Fibroblast of lung (primary cell): ENCODE measurements at regions not wholly inside any gene's neighbourhood (a gene's known extent, or its start where the extent isn't known, plus 50 kb on each side); places are given as distances from the start of the nearest gene placed in this dataset.

ENCODE experiments used
- EZH2 ChIP-seq: IDR thresholded peaks from 2 replicates; pipeline ENCODE4 v1.5.1; 2012; ENCODE audit warnings: low read length, control low read depth, mild to moderate bottlenecking; ENCODE audit errors: missing control alignments
- TF ChIP-seq, protein P1 (sequence below), 2 donors: IDR thresholded peaks in 1 of 2; conservative IDR thresholded peaks in 1 of 2; 1 replicate in 1 of 2; 2 replicates in 1 of 2; pipeline ENCODE4 v1.5.1; 2011 to 2012; ENCODE audit warnings: low read length in 2 of 2, control low read depth in 1 of 2, inconsistent platforms in 1 of 2, low read depth in 1 of 2, mild to moderate bottlenecking in 1 of 2

DNA sequence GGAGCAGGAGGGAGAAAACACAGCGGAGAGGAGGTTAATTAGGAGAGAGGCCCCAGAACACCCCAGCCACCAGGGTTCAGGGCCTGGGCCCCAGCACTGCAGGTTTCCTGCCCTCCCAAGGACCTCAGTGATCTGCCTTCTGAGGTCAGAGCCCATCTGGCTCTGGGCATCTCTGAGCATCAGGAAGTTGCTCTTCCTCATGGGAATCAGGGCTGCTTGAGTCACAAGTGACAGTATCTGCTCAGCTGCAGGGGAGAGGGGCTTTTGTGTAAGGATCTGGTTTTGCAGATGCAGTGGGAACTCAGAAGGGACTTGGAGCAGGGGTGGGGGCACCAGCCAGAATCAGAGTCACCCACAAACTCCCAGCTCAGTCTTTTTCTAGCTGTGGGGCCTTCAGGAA, 472.1 kb downstream of the PTPRU start:
- TF ChIP-seq, protein P1, sequence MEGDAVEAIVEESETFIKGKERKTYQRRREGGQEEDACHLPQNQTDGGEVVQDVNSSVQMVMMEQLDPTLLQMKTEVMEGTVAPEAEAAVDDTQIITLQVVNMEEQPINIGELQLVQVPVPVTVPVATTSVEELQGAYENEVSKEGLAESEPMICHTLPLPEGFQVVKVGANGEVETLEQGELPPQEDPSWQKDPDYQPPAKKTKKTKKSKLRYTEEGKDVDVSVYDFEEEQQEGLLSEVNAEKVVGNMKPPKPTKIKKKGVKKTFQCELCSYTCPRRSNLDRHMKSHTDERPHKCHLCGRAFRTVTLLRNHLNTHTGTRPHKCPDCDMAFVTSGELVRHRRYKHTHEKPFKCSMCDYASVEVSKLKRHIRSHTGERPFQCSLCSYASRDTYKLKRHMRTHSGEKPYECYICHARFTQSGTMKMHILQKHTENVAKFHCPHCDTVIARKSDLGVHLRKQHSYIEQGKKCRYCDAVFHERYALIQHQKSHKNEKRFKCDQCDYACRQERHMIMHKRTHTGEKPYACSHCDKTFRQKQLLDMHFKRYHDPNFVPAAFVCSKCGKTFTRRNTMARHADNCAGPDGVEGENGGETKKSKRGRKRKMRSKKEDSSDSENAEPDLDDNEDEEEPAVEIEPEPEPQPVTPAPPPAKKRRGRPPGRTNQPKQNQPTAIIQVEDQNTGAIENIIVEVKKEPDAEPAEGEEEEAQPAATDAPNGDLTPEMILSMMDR (conservative IDR thresholded peaks at IDR 0.05 in 1 of 2, IDR thresholded peaks at IDR 0.05 in 1 of 2; ENCODE audit: low read depth in 1 of 2, low read length in 2 of 2), result no peak
- no peak for TF ChIP-seq EZH2
